ENCODE measurements at regions not wholly inside any gene's neighbourhood (a gene's known extent, or its start where the extent isn't known, plus 50 kb on each side); places are given as distances from the start of the nearest gene placed in this dataset.

GRCh38 chr6:8624665-8625064 lies 189.3 kb upstream of the SLC35B3 start:
- TF ChIP-seq POLR2A (IDR thresholded peaks at IDR 0.05; ENCODE audit: borderline replicate concordance, extremely low read depth, insufficient read depth, insufficient read length) (no peak), ZFX (IDR thresholded peaks at IDR 0.05) (no peak), CEBPB (IDR thresholded peaks at IDR 0.05; ENCODE audit: low read depth) (no peak), POLR2AphosphoS5 (IDR thresholded peaks at IDR 0.05; ENCODE audit: low read depth, low read length) (no peak), EZH2 (IDR thresholded peaks at IDR 0.05) (no peak), EZH2phosphoT487 (IDR thresholded peaks at IDR 0.05; ENCODE audit: borderline replicate concordance) (no peak), EGR1 (IDR thresholded peaks at IDR 0.05; ENCODE audit: low read depth) (no peak), SRF (IDR thresholded peaks at IDR 0.05; ENCODE audit: low read depth) (no peak), ZNF274 (IDR thresholded peaks at IDR 0.05; ENCODE audit: low read depth, low read length) (no peak)
- TF ChIP-seq, protein P1, sequence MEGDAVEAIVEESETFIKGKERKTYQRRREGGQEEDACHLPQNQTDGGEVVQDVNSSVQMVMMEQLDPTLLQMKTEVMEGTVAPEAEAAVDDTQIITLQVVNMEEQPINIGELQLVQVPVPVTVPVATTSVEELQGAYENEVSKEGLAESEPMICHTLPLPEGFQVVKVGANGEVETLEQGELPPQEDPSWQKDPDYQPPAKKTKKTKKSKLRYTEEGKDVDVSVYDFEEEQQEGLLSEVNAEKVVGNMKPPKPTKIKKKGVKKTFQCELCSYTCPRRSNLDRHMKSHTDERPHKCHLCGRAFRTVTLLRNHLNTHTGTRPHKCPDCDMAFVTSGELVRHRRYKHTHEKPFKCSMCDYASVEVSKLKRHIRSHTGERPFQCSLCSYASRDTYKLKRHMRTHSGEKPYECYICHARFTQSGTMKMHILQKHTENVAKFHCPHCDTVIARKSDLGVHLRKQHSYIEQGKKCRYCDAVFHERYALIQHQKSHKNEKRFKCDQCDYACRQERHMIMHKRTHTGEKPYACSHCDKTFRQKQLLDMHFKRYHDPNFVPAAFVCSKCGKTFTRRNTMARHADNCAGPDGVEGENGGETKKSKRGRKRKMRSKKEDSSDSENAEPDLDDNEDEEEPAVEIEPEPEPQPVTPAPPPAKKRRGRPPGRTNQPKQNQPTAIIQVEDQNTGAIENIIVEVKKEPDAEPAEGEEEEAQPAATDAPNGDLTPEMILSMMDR (IDR thresholded peaks at IDR 0.05 in 2 of 3, conservative IDR thresholded peaks at IDR 0.05 in 1 of 3; ENCODE audit: borderline replicate concordance in 1 of 3, insufficient read depth in 1 of 3, low read depth in 2 of 3, low read length in 2 of 3) = no peak
- TF ChIP-seq, protein P2, sequence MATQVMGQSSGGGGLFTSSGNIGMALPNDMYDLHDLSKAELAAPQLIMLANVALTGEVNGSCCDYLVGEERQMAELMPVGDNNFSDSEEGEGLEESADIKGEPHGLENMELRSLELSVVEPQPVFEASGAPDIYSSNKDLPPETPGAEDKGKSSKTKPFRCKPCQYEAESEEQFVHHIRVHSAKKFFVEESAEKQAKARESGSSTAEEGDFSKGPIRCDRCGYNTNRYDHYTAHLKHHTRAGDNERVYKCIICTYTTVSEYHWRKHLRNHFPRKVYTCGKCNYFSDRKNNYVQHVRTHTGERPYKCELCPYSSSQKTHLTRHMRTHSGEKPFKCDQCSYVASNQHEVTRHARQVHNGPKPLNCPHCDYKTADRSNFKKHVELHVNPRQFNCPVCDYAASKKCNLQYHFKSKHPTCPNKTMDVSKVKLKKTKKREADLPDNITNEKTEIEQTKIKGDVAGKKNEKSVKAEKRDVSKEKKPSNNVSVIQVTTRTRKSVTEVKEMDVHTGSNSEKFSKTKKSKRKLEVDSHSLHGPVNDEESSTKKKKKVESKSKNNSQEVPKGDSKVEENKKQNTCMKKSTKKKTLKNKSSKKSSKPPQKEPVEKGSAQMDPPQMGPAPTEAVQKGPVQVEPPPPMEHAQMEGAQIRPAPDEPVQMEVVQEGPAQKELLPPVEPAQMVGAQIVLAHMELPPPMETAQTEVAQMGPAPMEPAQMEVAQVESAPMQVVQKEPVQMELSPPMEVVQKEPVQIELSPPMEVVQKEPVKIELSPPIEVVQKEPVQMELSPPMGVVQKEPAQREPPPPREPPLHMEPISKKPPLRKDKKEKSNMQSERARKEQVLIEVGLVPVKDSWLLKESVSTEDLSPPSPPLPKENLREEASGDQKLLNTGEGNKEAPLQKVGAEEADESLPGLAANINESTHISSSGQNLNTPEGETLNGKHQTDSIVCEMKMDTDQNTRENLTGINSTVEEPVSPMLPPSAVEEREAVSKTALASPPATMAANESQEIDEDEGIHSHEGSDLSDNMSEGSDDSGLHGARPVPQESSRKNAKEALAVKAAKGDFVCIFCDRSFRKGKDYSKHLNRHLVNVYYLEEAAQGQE (IDR thresholded peaks at IDR 0.05; ENCODE audit: low read depth) = no peak
- TF ChIP-seq, protein P3, sequence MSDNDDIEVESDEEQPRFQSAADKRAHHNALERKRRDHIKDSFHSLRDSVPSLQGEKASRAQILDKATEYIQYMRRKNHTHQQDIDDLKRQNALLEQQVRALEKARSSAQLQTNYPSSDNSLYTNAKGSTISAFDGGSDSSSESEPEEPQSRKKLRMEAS (IDR thresholded peaks at IDR 0.05) = no peak
